ENCODE measurements at regions not wholly inside any gene's neighbourhood (a gene's known extent, or its start where the extent isn't known, plus 50 kb on each side); places are given as distances from the start of the nearest gene placed in this dataset.

GRCh38 chr10:31261511-31262311 is 57.3 kb upstream of the ZEB1 start:
- TF ChIP-seq CTCF (IDR thresholded peaks at IDR 0.05) (no peak), EP300 (IDR thresholded peaks at IDR 0.05) (no peak), POLR2A (IDR thresholded peaks at IDR 0.05) (no peak)

Data from ovary (tissue), 3 donors.